HL-60 (cell line): ENCODE measurements at regions not wholly inside any gene's neighbourhood (a gene's known extent, or its start where the extent isn't known, plus 50 kb on each side); places are given as distances from the start of the nearest gene placed in this dataset.
"Not testable (repeated sequence)": the region's sequence is repeated elsewhere in the genome, so short reads cannot be mapped to it uniquely, and the experiment has no call there.

Experiments used
- DNase-seq, 2 experiments: peaks; one replicate each; pipeline ENCODE4 v3.0.0-alpha.2; 2010 to 2020; ENCODE audit warnings: low read depth in 1 of 2, low spot score in 1 of 2
- H3K27ac ChIP-seq: fragments of 250-450 bp; sonication (Bioruptor Pico); replicated peaks from 2 replicates; pipeline ENCODE4 v1.5.1; 2020; ENCODE audit warnings: mild to moderate bottlenecking, moderate library complexity
- H3K27me3 ChIP-seq: fragments of 250-450 bp; sonication (Bioruptor Pico); 2 replicates; pipeline ENCODE4 v1.5.1; 2021; ENCODE audit warnings: mild to moderate bottlenecking, moderate library complexity; ENCODE audit not compliant: insufficient read depth, poor library complexity, severe bottlenecking
- H3K4me3 ChIP-seq: replicated peaks from 2 replicates; pipeline ENCODE4 v1.5.1; 2011; ENCODE audit warnings: mild to moderate bottlenecking, control low read depth, low read length; ENCODE audit not compliant: insufficient read depth
- CTCF ChIP-seq: IDR thresholded peaks from one replicate; pipeline ENCODE4 v1.5.1; 2011; ENCODE audit warnings: low read length, control low read depth, inconsistent platforms; ENCODE audit not compliant: insufficient read depth
- GABPA ChIP-seq: IDR thresholded peaks from 2 replicates; pipeline ENCODE4 v1.6.1; 2012; ENCODE audit warnings: low read depth
- POLR2AphosphoS5 ChIP-seq: IDR thresholded peaks from 2 replicates; pipeline ENCODE4 v1.6.1; 2012; ENCODE audit warnings: low read depth
- REST ChIP-seq: IDR thresholded peaks from 2 replicates; pipeline ENCODE4 v1.6.1; 2012; ENCODE audit warnings: low read depth; ENCODE audit not compliant: insufficient replicate concordance
- SPI1 ChIP-seq: IDR thresholded peaks from 2 replicates; pipeline ENCODE4 v1.6.1; 2012; ENCODE audit warnings: low read depth, mild to moderate bottlenecking, borderline replicate concordance

DNA sequence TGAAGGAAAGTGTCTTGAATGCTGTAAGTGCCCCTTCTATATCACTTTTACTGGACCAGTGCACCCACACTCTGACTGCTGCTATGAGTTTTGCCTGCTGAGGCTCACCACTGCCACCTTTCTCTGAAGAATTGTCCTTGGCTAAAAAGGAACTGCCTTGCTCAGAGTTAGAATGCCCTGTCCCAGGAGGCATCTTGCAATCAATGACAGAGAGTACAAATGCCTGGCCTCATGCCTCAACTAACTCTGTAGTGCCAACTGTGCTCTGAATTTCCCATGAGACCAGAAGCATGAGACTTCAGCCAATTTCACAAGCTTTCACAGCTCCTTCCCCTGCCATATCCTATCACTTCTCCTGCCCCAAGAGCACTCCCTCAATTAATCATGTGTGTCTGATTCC is 569.7 kb downstream of the ZNF608 start:
- DNase-seq: no peak
- H3K27me3 ChIP-seq: no peaks in the 10 kb centered on the region
- no peak overlapping the region for H3K4me3 ChIP-seq
- no peak overlapping the region for H3K27ac ChIP-seq
- TF ChIP-seq GABPA (no peak), SPI1 (no peak), POLR2AphosphoS5 (no peak), CTCF (no peak), REST (no peak)

DNA sequence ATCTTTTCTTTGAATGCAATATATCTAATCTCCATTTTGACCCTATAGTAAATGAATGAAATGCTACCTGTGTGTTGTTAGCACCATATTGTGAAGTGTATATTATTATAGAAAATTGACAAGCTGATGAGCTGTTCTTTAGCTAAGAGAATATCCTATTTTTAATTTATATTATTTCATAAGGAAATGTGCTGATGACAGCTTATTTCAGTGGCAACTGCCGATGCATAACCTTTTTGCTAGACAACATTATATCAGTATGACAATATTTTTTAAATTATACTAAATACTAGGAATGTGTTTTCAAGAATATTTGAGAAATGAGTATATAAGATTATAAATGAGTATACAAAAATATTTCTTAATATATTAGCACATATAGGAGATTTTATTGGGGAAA is 573.1 kb downstream of the ZNF608 start:
- no peak overlapping the region for H3K4me3 ChIP-seq
- H3K27ac ChIP-seq: no peak overlapping the region
- no peak for TF ChIP-seq CTCF
- TF ChIP-seq GABPA: no peak
- TF ChIP-seq SPI1: no peak
- H3K27me3 ChIP-seq: no peaks in the 10 kb centered on the region
- DNase-seq: no peak

GRCh38 chr5:124172389-124173003 is 573.9 kb downstream of the ZNF608 start:
- DNase-seq: no peak
- TF ChIP-seq GABPA: no peak
- no peak for TF ChIP-seq POLR2AphosphoS5
- no peak for TF ChIP-seq SPI1
- no peak for TF ChIP-seq CTCF
- TF ChIP-seq REST: no peak
- Histone ChIP-seq H3K27me3 (no peaks in the 10 kb centered on the region), H3K27ac (no peak overlapping the region), H3K4me3 (no peak overlapping the region)

GRCh38 chr5:124168093-124168492 is 578.3 kb downstream of the ZNF608 start:
- not testable (repeated sequence) for H3K27me3 ChIP-seq, DNase-seq, H3K4me3 ChIP-seq

More at GRCh38 chr5:124168093-124168492, 578.3 kb downstream of the ZNF608 start:
- not testable (repeated sequence) for H3K27ac ChIP-seq
